ENCODE measurements at regions not wholly inside any gene's neighbourhood (a gene's known extent, or its start where the extent isn't known, plus 50 kb on each side); places are given as distances from the start of the nearest gene placed in this dataset.

DNA sequence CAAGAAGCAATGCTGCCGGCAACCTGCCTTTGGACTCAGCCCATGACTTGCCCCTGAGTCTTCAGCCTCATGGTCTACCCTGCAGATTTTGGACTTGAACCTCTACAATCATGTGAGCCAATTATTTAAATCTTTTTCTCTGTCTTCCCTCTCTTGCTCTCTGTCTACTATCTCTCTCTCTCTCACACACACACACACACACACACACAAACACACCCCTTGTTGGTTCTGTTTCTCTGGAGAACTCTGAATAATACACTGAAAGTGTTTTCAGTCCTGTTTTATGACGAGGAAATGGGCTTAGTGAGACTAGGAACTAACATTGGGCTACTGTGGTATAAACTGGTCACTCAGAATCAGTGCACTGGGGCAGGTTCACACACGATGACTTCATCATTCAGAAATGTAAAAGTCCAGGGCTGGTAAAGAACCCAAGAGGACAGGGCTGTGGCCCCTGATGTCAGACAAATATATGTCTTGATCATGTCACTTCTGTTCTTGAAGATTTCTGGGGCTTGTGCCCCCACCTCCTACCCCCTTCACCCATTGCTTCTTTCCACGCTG lies 266.1 kb upstream of the SIX2 start:
- DNase-seq: no peak

DNA sequence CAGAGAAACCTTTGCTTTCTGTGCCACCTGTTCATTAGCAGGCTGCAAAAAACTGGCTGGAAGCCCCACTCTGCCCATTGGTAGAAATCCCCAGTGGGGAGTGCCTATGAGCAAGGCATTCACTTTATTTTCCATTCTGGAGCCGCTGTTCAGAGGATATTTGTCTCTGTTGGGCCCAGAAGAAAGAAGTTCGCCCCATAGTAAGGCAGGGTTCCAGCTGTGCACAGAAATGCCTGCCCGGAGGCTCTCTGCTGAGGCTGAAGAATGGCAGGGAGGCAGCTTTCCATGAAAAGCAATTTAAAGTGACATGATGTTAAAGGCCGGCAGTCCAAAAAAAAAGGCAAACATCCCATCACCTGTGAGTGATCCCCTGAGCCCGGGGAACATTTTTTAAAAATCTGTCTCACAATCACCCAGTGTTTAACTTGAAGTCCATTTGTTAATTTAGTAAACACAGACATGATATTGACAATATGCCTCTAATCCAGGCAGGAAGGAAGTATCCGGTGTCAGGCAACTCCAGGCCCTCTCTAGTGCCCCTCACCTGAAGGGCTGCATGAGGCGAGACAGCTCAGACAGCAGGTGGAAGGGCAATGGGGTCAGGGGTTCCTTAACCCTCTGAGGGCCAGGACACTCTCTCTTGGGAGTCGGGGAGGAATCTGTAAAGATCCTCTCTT lies 265.1 kb upstream of the SIX2 start:
- DNase-seq: peak in 3 of 56 donors; percentile 4 to 14 (median 13)

DNA sequence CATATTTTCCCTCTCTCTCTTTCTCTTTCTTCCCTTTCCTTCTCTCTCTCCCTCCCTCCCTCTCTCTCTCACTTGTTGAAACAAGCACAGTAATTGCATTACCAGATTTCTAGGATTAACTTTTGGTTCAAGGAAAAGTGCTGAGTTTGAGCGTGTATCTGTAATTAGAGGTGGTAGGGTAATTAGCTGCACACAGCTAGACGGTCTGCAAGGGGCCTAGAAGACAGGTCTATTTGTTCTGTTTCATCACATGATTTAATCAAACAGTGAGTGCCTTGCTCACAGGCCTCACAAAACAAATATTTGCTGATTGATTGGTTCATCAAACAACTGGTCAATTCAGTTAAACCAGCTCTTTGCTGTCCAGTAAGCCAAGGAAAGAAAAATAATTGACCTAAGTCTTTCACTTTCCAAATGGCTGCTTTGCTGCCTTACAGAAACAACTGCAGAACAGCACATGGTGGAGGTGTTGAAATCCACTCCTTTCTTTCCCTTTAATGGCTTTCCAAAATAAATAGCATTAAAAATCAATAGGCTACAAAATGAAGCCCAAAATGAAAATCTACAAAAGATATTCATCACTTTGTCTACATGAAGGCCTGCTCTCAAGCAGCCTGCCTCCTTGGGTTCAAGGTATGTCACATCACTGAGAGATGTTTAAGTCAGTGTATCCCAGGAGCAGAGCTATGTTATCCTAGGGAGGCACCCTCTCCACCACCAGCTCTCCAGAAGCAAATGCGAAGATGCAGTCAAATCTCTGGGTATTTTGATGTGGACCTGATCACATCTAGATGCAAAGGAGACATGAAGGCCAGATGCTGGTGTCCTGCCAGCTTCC lies 264.4 kb upstream of the SIX2 start:
- DNase-seq: no peak

DNA sequence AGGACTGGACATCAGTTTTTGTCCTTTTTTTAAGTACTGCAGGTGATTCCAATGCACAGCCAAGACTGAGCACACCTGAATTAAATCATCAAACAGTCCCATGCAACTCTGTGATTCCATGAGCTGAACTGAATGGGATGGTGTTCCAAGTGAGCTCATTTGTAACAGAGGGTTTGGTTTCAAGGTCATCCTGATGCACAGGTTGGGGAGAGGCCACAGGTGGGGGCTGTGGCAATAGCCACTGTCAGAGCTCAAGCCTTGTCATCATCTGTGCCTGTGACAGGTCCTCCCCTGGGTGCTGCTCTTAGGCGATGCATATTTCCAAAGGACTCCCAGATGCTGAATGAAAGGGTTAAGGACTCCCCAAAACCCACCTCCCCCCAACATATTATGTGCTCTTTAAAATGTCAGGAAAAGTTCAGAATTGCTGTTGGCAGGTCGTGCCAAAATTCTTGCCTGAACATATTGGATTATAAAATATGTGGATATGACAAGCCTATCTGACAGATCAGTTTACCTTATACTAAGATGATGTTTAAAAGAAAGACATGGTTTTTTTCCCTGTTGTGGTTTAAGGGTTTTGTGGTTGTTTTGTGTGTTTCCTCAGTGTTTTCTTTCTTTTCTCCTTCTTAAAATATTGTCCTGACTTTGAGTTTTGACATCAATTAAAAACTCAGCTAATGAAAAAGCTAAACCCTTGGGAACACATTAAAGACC lies 263.5 kb upstream of the SIX2 start:
- no peak for DNase-seq

- DNase-seq: no peak
Observed at GRCh38 chr2:45269149-45269793, 260.0 kb upstream of the SIX2 start.

DNA sequence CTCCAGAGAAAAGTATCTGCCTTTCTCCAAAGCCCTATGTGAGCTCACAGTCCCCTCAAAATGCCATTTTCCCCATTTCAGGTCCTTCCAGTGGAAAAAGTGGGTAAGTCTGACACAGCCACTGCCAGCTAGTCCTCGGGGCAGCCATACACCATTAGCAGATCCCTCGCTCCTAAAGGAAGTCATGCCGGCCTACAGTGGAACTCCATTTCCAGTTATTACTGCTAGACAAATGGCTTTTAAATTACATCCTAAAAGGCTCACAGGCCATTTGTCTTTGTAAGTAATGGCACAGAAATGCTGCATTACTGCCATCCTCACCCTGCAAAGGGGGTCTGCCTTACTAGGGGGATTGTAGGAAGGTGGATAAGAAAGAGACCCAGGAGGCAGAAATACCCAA lies 259.4 kb upstream of the SIX2 start:
- no peak for DNase-seq

DNA sequence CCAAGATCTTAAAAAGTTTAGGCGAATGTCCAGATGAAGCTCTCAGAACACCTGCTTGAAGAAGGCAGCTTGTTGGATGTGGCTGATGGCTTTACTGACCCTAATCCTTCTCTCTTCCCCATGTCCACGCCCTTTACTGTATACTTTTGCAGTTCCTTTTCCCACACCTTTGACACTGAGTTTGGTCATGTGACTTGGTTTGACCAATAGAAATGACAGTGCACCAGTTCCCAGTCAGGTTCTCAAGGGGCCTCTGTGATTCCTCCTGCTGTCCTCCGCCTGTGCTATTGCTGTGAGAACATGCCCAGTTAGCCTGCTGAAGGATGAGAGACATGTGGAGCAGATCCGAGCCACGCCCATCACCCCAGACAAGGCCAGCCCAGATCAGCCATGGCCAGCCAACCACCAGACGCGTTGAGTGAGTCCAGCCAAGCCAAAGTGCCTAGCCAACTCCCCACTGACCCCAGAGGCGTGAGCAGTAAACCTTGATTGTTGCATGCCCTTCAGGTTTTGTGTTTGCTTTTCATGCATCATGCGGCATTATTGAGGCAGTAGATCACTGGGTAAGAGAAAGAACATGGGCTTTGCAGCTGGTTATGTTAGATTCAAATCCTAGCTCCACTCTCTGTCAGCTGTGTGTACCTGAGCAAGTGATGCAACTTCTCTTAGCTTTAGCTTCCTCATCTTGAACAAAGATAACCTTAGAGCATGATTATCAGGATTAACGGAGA lies 258.0 kb upstream of the SIX2 start:
- no peak for DNase-seq

DNA sequence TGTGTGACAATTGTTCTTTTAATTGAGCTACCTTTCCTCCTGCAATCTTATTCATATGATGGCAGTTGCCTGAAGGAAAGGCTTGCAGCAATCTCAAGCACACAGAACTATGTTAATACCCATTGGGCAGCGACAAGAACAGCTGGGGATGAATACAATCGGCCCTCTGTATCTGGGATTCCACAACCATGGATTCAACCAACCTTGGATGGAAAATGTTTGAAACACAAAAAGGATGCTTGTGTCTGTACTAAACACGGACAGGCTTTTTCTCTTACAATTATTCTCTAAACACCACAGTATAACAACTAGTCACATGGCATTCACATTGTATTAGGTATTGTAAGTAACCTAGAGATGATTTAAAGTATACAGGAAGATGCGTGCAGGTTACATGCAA lies 256.1 kb upstream of the SIX2 start:
- DNase-seq: peak in 3 of 56 donors; percentile 8 to 16 (median 13)

DNA sequence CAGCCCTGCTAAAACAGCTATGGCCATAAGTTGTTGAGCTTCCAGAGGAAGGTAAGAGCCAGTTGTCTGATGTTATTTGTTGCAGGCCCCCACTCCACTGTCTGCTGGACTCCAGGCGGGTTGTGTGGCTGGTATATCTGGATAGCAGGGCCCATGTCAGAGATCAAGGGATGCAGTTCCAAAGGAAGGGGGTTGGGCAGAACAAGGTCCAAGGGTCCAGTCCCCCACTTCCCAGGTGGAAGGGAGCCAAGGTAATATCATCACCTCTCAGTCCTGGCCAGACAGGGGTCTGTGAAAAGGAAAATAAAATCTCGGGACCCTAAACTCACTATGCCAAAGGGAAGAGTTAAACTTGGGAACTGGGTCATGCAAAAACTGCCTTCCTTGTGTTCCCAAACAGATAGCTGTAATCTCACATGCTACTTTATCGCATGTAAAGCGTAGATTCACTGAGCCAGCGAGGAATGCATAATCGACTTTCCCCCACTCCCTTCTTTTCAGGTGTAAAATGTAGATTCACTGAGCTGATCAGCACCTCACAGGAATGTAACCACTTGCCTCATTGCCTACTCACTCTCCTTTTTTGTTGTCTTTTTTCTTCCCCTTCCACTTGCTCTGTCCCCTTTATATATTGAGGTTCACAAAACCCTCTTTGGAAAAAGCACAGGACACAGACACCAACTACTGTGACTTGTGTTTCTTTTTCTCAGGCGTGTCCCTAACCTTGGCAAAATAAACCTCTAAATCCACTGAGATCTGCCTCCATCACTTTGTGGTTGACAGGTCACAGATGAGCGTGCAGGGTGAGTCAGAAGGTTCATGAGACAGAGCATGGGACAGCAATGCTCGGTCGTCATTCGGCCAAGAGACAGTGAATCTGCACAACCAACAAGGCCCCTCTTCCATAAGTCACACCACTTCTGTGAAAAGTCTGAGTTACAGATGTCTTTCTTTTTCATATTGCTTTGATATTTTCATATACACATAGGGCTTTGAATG lies 255.3 kb upstream of the SIX2 start:
- no peak for DNase-seq

- no peak for DNase-seq
Observed at GRCh38 chr2:45263147-45263546, 253.9 kb upstream of the SIX2 start.

DNA sequence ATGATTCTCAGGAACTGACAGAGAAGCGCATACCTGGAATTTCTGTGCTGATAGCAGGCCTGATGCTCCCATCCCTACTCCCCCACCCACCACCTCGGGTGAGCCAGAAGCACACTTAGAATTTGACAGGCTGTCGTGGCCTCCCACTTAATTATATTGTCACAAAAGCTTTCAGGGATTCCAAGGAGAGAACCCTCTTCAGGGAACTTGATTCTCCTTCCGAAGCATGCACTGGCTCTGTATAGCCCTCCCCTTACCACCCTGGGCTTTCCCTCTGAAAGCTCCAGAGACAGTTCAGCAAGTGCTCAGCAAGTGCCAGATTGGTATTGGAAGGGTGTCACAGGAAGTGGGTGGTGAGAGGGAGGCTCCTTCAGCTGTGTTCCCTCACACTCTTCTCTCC lies 252.5 kb upstream of the SIX2 start:
- DNase-seq: peak in 22 of 56 donors; percentile 6 to 73 (median 34)

GRCh38 chr2:45260946-45261345 lies 251.7 kb upstream of the SIX2 start:
- DNase-seq: no peak

- DNase-seq: no peak
Observed at GRCh38 chr2:45259547-45260160, 250.4 kb upstream of the SIX2 start.

GRCh38 chr2:45259138-45259537 lies 249.9 kb upstream of the SIX2 start:
- DNase-seq: no peak

- no peak for DNase-seq
Observed at GRCh38 chr2:45258311-45258710, 249.1 kb upstream of the SIX2 start.

- no peak for DNase-seq
Observed at GRCh38 chr2:45257820-45258219, 248.6 kb upstream of the SIX2 start.

GRCh38 chr2:45256867-45257641 lies 247.8 kb upstream of the SIX2 start:
- no peak for DNase-seq

All from nucleus accumbens (tissue), 56 donors.